ENCODE measurements at regions not wholly inside any gene's neighbourhood (a gene's known extent, or its start where the extent isn't known, plus 50 kb on each side); places are given as distances from the start of the nearest gene placed in this dataset.

DNA sequence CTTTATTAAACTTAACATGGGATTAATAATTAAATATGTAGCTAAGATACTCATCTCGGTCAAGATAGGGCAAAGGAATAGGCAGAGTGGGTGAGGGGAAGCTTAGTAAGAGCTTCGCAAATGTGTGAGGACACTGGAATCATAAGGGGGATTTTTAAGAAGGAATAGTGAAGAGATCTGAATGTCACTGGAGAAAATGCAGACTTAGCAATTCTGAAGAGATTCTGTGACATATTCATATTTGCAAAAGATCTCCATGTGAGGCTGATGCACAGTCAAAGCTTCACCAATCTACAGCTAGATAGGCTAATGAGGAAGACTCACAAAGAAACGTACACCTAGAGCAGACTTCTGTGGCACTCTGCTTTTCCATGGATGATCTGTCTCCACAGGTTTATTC, 1202.8 kb upstream of the CDH6 start:
- in situ Hi-C loops (cut with MboI; ENCODE audit: low pct_unique_long_range_greater_than_20kb, low sequenced_read_pairs, unreplicated experiment), result no loop called here
- TF ChIP-seq, protein P1, sequence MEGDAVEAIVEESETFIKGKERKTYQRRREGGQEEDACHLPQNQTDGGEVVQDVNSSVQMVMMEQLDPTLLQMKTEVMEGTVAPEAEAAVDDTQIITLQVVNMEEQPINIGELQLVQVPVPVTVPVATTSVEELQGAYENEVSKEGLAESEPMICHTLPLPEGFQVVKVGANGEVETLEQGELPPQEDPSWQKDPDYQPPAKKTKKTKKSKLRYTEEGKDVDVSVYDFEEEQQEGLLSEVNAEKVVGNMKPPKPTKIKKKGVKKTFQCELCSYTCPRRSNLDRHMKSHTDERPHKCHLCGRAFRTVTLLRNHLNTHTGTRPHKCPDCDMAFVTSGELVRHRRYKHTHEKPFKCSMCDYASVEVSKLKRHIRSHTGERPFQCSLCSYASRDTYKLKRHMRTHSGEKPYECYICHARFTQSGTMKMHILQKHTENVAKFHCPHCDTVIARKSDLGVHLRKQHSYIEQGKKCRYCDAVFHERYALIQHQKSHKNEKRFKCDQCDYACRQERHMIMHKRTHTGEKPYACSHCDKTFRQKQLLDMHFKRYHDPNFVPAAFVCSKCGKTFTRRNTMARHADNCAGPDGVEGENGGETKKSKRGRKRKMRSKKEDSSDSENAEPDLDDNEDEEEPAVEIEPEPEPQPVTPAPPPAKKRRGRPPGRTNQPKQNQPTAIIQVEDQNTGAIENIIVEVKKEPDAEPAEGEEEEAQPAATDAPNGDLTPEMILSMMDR (IDR thresholded peaks at IDR 0.05; ENCODE audit: extremely low read depth, insufficient read depth, missing control alignments), result no peak
- DNase-seq (ENCODE audit: low spot score), result no peak

DNA sequence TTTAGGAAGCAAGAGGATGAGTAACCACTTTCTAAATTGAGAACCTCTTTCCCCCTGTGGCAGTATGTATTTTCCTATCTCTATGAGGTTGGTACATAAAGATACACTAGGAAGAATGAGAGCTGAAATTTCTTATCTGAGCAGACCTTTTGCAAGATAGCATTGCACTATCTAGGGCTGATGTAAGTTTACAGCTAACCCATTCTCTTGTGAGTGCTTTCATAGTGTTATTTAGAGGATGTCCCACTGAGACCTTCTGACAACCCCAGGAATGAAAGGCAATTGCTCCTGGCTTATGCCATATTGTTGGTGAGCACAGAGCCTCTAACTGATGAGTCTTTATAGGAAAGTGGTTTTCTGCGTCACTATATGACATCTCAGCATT, 1209.3 kb upstream of the CDH6 start:
- in situ Hi-C loops (cut with MboI; ENCODE audit: low pct_unique_long_range_greater_than_20kb, low sequenced_read_pairs, unreplicated experiment), result no loop called here
- TF ChIP-seq, protein P1 (IDR thresholded peaks at IDR 0.05; ENCODE audit: extremely low read depth, insufficient read depth, missing control alignments), result no peak
- no peak for DNase-seq (ENCODE audit: low spot score)

GRCh38 chr5:29983528-29984155, 1209.8 kb upstream of the CDH6 start:
- no peak for DNase-seq (ENCODE audit: low spot score)
- TF ChIP-seq, protein P1 (IDR thresholded peaks at IDR 0.05; ENCODE audit: extremely low read depth, insufficient read depth, missing control alignments), result no peak
- in situ Hi-C loops (cut with MboI; ENCODE audit: low pct_unique_long_range_greater_than_20kb, low sequenced_read_pairs, unreplicated experiment), result no loop called here

DNA sequence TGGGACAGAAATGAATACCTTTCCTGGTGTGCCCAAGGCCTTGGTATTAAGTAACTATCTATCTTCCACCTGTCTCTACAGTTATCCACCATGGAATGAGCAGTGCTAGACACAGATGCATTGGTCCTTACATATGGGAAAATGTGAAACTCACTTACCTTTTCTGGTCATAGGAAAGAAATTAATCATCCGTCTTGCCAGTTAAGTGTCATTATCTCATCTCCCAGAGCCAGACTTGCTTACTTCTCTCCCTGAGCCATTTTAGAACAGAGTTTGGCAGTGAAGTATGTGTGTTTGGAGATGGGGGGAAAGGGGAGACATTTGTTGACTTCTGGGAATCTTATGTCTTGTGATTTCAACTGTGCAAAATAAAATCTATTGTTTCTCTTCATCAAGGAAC, 1211.0 kb upstream of the CDH6 start:
- in situ Hi-C loops (cut with MboI; ENCODE audit: low pct_unique_long_range_greater_than_20kb, low sequenced_read_pairs, unreplicated experiment), result no loop called here
- TF ChIP-seq, protein P1 (IDR thresholded peaks at IDR 0.05; ENCODE audit: extremely low read depth, insufficient read depth, missing control alignments), result no peak
- DNase-seq (ENCODE audit: low spot score), result no peak

DNA sequence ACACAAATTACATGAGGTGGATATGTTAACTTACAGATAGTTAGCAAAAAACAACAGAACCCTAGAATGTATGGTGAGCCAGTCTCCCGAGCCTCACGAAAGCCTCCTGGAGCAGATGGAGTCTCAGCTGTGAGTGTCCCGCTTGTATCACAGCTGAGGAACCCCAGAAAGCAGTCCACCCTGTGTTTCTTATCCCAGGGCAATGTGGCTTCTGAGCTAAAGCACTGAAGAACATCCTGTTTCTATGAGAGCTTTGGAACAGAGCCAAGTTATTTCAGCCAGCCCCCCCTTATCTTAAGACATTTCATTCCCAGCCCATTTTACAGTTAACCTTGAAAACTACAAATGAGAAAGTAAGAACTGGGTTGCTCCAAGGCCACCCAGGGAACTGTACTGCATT, 1220.9 kb upstream of the CDH6 start:
- in situ Hi-C loops (cut with MboI; ENCODE audit: low pct_unique_long_range_greater_than_20kb, low sequenced_read_pairs, unreplicated experiment), result no loop called here
- DNase-seq (ENCODE audit: low spot score), result no peak
- TF ChIP-seq, protein P1 (IDR thresholded peaks at IDR 0.05; ENCODE audit: extremely low read depth, insufficient read depth, missing control alignments), result no peak

- TF ChIP-seq, protein P1 (IDR thresholded peaks at IDR 0.05; ENCODE audit: extremely low read depth, insufficient read depth, missing control alignments), result no peak
- no peak for DNase-seq (ENCODE audit: low spot score)
- in situ Hi-C loops (cut with MboI; ENCODE audit: low pct_unique_long_range_greater_than_20kb, low sequenced_read_pairs, unreplicated experiment), result no loop called here
These were observed 1229.5 kb upstream of the CDH6 start for GRCh38 chr5:29963956-29964355.
